ENCODE measurements at regions not wholly inside any gene's neighbourhood (a gene's known extent, or its start where the extent isn't known, plus 50 kb on each side); places are given as distances from the start of the nearest gene placed in this dataset.

DNA sequence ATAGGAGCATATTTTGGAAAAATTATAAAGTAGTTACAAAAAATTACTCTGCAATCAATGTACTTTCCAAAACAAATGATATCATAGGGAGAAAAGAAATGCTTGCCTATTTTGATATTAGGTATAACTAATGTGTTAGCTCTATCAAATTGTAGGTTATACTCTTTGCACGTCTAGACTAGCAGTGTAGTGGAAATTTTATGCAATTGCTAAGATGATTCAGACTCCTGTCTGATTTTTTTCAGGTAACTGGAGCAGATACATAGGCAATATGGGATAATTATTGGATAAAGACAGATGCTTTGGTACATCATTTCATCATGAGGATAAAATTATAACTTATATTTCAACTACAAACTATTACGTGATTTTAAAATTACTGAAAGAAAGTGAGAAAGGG is 918.3 kb downstream of the EPHA4 start:
- TF ChIP-seq, protein P1, sequence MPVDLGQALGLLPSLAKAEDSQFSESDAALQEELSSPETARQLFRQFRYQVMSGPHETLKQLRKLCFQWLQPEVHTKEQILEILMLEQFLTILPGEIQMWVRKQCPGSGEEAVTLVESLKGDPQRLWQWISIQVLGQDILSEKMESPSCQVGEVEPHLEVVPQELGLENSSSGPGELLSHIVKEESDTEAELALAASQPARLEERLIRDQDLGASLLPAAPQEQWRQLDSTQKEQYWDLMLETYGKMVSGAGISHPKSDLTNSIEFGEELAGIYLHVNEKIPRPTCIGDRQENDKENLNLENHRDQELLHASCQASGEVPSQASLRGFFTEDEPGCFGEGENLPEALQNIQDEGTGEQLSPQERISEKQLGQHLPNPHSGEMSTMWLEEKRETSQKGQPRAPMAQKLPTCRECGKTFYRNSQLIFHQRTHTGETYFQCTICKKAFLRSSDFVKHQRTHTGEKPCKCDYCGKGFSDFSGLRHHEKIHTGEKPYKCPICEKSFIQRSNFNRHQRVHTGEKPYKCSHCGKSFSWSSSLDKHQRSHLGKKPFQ (CRISPR knock-in tag; IDR thresholded peaks at IDR 0.05; ENCODE audit: insufficient replicate concordance), result no peak
- TF ChIP-seq ZNF34 (CRISPR knock-in tag; IDR thresholded peaks at IDR 0.05; ENCODE audit: borderline replicate concordance) (no peak), NFIC (IDR thresholded peaks at IDR 0.05; ENCODE audit: low read length) (no peak), HNRNPK (IDR thresholded peaks at IDR 0.05; ENCODE audit: low read depth, low read length, poor library complexity, severe bottlenecking) (no peak), TCF7L2 (IDR thresholded peaks at IDR 0.05; ENCODE audit: low read depth, low read length) (no peak), SMARCC2 (IDR thresholded peaks at IDR 0.05) (no peak), ZNF670 (CRISPR knock-in tag; IDR thresholded peaks at IDR 0.05; ENCODE audit: borderline replicate concordance) (no peak)
